M059J (cell line): ENCODE measurements at regions not wholly inside any gene's neighbourhood (a gene's known extent, or its start where the extent isn't known, plus 50 kb on each side); places are given as distances from the start of the nearest gene placed in this dataset.

Source experiments
- DNase-seq: peaks from one replicate; pipeline ENCODE4 v3.0.0-alpha.2; 2012; ENCODE audit warnings: low read depth

- no peak for DNase-seq
Observed at GRCh38 chr5:165914456-165914855, 2377.0 kb upstream of the WWC1 start.

GRCh38 chr5:165919196-165919595 is 2372.2 kb upstream of the WWC1 start:
- no peak for DNase-seq

- DNase-seq, result no peak
Observed at GRCh38 chr5:165920655-165921054, 2370.8 kb upstream of the WWC1 start.

DNA sequence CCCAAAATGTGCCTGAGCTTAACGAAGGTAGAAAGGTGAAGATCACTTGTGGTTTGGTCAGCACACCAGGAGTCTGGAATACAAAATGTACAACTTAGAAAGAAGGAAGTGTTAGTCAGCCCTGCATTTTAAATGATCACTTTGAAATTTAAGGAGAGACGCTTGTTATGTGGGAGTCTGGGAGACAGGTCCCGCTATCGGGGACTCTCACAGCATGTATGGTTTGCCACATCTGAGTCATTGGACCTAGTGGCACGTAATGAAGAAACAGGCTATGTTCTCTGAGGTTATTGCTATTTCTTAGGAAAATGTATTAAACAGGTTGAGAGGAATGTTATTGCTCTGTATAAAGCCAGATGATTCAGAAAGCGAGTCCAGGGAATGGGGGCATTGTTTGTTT is 2362.5 kb upstream of the WWC1 start:
- DNase-seq, result no peak

- no peak for DNase-seq
Observed at GRCh38 chr5:165940541-165940940, 2350.9 kb upstream of the WWC1 start.

DNA sequence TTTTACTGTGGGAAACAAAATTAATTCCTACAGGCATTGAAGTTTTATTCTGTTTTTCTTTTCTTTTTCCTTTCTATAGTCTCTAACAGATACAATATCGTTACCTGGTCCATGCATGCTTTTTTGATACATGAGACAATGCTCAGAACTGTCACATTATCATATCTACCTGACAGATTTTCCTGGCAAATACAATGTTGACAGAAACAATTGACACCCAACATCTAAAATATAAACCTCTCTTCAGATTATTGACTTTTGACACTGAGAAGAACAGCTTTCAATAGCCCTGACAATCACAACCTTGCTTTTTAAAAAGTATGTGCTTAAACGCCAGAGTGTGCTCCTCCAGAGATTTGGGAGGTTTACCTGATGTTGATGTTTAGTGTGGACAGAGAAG is 2334.6 kb upstream of the WWC1 start:
- no peak for DNase-seq

GRCh38 chr5:165981671-165982070 is 2309.8 kb upstream of the WWC1 start:
- DNase-seq, result no peak

GRCh38 chr5:165996201-165996875 is 2295.1 kb upstream of the WWC1 start:
- DNase-seq, result no peak

DNA sequence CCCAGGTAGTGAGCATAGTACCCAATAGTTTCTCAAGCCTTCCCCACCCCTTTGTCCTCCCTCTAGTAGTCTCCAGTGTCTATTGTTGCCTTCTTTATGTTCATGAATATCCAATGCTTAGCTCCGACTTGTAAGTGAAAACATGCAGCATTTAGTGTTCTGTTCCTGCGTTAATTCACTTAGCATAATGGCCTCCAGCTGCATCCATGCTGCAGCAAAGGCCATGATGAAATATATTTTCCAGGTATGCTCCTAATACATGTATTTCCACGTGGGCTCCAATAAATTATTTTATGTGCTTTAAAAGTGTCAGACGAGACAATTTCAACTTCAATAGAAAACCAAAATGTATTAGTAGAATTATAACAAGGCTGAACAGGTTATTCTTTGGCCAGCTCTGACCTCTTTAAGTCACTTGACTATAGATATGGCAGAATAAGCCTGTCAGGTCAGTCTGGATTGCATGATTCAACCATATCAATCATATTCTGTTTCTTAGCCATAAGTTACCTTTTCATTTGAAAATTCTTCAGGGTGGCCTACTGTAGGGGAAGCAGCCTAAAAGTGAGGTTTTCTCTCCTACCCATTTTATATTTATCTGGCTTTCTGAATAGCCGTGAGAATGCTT is 2291.6 kb upstream of the WWC1 start:
- no peak for DNase-seq

GRCh38 chr5:166004006-166004405 is 2287.4 kb upstream of the WWC1 start:
- no peak for DNase-seq

- no peak for DNase-seq
Observed at GRCh38 chr5:166013415-166013814, 2278.0 kb upstream of the WWC1 start.

GRCh38 chr5:166014256-166014655 is 2277.2 kb upstream of the WWC1 start:
- no peak for DNase-seq

GRCh38 chr5:166018716-166019115 is 2272.7 kb upstream of the WWC1 start:
- DNase-seq, result no peak

DNA sequence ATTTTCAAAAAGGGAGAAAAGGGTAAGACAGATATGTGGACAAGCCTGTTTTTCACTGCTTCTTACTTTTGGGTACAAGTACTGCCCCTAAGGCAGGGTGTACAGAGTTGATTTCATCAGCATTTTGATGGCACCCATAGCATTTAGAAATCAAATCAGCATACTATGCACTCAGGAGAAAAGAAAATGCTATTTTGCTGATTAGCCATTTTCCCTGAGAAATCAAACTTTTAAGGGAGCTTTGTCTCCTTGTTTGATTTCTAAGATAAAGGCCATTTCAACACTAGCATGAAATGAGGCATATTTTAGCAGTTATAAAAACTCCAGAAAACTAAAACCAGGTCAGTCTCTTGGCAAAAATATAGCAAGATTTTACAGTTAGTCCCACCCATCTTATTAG is 2269.4 kb upstream of the WWC1 start:
- no peak for DNase-seq

DNA sequence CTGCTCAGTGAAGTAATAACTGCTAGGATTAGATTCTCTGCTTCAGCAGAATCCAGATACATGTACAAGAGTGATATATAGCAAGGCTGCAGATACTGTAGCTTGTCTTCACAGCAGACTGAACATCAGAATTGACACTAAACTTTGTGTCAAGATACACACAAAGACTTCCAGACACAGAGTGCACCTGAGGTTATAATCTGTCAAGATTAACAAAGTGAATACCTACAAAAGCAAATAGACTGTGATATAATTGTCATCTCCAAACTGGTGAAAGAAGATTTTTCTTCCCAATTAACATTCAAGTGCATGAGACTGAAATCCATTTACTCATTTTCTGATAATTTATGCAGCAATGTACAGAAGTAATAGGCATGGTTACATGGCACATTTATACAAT is 2266.5 kb upstream of the WWC1 start:
- no peak for DNase-seq

GRCh38 chr5:166027582-166027981 is 2263.9 kb upstream of the WWC1 start:
- no peak for DNase-seq

DNA sequence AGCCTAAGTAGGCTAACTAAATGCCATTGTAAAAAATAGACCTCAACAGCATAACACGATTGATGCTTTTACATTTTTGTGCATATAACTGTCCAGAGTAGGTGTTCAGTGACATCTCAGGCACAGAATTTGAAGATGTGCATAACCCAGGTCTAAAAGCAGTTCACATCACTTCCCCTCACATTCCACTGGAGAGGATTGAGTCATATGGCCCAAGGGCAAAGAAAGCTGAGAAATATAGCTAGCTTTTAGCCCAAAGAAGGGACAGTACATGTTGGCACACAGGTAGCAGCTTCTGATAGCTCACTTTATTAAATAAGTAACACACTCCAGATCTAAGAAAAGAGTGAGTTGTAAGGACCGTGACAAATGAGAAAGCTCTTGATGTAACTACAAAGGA is 2259.5 kb upstream of the WWC1 start:
- peak; percentile 9 for DNase-seq

- no peak for DNase-seq
Observed at GRCh38 chr5:166032601-166033000, 2258.8 kb upstream of the WWC1 start.

- DNase-seq, result no peak
Observed at GRCh38 chr5:166045961-166046360, 2245.5 kb upstream of the WWC1 start.

DNA sequence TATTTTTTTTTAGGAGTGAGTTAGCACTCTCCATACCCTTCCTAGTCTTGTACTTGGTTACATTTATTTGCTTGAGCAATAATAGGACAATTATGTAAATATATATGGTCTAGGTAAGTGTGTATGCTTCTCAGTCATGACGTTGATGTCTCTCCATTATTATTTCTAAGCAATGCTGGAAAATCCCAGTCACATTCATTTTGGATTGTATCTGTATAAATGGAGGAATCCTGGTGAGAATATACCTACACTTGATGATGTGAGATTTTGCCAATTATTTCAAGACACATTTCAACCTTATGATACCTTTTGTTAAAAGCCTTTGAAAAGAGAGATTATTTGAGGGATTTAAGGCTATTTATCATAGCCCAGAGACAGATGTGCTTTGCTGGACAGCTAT is 2244.5 kb upstream of the WWC1 start:
- no peak for DNase-seq

GRCh38 chr5:166050531-166050930 is 2240.9 kb upstream of the WWC1 start:
- DNase-seq, result no peak

DNA sequence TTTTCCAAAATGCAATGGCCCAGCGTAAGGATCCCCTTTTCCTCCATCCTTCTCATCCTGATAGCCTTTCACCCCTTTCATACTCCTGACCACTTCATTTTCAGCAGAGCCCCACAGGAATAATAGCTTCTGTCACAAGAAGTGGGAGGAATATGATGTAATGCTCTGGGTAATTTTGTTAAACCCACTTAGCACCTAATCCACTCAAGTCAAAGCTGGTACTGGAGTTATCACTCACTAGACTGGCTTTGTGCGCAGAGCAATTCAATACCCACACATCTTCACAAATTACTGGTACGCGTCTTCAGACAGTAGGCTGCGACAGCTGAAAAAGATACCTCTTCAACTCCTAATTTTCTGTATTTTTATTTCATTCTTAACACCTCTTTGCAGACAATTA is 2232.8 kb upstream of the WWC1 start:
- DNase-seq, result no peak

- DNase-seq, result no peak
Observed at GRCh38 chr5:166062094-166062493, 2229.4 kb upstream of the WWC1 start.

DNA sequence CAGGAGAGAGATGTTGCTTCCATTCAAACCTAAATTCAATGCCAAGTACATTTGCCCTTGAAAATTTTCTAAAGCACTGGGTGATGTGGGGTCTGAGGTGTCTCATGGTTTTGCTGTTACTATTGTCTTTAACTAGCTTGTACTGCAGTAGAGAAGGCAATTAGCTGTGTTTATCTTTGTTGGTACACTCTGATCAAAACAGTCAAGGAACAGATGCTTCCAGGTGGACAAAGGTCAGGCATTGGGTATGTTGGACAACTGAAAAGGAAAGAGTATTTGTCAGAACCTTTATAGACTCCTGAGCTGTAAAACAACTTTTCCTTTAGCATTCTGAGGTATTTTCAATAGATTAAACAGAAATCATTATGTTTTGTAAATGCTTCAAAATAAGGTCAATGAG is 2228.7 kb upstream of the WWC1 start:
- no peak for DNase-seq
